ENCODE measurements at regions not wholly inside any gene's neighbourhood (a gene's known extent, or its start where the extent isn't known, plus 50 kb on each side); places are given as distances from the start of the nearest gene placed in this dataset.

- intact Hi-C loops (cut with micrococcal nuclease; ENCODE audit: unreplicated experiment), result no loop called here
- Histone ChIP-seq H3K27me3 (ENCODE audit: control insufficient read depth, insufficient read depth, low read length) (no peaks in the 10 kb centered on the region), H3K36me3 (ENCODE audit: control insufficient read depth, insufficient read depth, low read length) (no peaks in the 10 kb centered on the region), H3K4me1 (ENCODE audit: control insufficient read depth, insufficient read depth, low read length) (no peaks in the 10 kb centered on the region), H3K4me3 (ENCODE audit: low read depth in 2 of 2, low read length in 2 of 2) (no peak overlapping the region), H3K27ac (ENCODE audit: low read length) (no peak overlapping the region), H3K9me3 (ENCODE audit: control insufficient read depth, insufficient read depth, low read depth, low read length) (no peaks in the 10 kb centered on the region)
- in situ Hi-C loops (cut with HindIII; ENCODE audit: low pct_unique_long_range_greater_than_20kb, low sequenced_read_pairs), result no loop called here
- TF ChIP-seq POLR2AphosphoS5 (IDR thresholded peaks at IDR 0.05; ENCODE audit: low read depth, low read length) (no peak), REST (IDR thresholded peaks at IDR 0.05; ENCODE audit: insufficient read depth in 1 of 2, low read depth in 2 of 2, low read length in 1 of 2) (no peak), CTCF (IDR thresholded peaks at IDR 0.05) (no peak), SIN3A (IDR thresholded peaks at IDR 0.05; ENCODE audit: borderline replicate concordance, insufficient read depth, low read depth, low read length) (no peak), TCF7L2 (IDR thresholded peaks at IDR 0.05; ENCODE audit: low read depth, low read length) (no peak)
- ATAC-seq, result no peak
- POLR2A ChIA-PET, result no interaction called here
- DNase-seq (ENCODE audit: low read depth, low spot score), result no peak
- no TSS peak for BruUV-seq (replicated peaks)
- CTCF ChIA-PET, result no interaction called here
Measured at GRCh38 chr16:82220541-82220940, 50.5 kb upstream of the MPHOSPH6 start.
